ENCODE measurements at regions not wholly inside any gene's neighbourhood (a gene's known extent, or its start where the extent isn't known, plus 50 kb on each side); places are given as distances from the start of the nearest gene placed in this dataset.
"Not testable (repeated sequence)": the region's sequence is repeated elsewhere in the genome, so short reads cannot be mapped to it uniquely, and the experiment has no call there.

GRCh38 chr5:12660279-12661107 lies 756.2 kb upstream of the CTNND2 start:
- not testable (repeated sequence) for DNase-seq (ENCODE audit: low read depth in 2 of 2)

GRCh38 chr5:12659686-12660085 lies 755.4 kb upstream of the CTNND2 start:
- no peak for DNase-seq (ENCODE audit: low read depth in 2 of 2)

DNA sequence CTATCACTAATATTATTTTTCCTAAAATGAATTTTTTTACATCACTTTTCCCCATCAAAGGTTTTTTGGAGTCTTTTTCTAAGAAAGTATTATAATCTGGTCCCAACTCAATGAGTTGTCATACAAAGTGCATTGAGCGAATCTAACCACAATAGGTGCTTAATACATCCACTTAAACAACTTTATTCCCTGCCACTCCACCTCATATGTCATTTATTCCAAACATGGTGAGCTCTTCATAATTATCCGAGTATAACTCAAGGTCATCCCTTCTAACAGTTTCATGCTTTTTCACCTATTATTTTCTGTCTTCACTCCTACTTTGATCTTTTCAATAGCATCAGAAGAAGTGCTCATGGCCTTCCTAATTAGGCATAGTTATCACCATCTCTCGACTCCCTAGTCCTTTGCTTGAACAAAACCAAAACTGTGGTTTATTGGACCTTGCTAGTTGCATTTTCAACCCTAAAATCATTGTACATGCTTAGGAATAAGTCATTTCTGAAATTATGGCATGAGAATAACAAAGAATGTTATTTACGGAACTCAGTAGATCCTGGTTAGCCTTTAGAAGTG lies 754.7 kb upstream of the CTNND2 start:
- no peak for DNase-seq (ENCODE audit: low read depth in 2 of 2)

DNA sequence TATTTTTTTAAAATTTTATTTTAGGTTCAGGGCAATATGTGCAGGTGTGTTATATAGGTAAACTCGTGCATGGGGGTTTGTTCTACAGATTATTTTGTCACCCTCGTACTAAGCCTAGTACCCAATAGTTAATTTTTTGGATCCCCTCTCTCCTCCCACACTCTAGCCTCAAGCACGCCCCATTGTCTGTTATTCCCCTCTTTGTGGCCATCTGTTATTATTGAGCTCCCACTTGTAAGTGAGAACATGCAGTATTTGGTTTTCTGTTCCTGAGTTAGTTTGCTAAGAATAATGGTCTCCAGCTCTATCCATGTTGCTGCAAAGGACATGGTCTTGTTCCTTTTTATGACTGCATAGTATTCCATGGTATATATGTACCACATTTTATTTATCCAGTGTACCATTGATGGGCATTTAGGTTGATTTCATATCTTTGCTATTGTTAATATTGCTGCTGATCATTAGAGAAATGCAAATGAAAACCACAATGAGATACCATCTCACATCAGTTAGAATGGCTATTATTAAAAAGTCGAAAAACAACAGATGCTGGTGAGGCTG lies 753.7 kb upstream of the CTNND2 start:
- not testable (repeated sequence) for DNase-seq (ENCODE audit: low read depth in 2 of 2)

- no peak for DNase-seq (ENCODE audit: low read depth in 2 of 2)
Measured at GRCh38 chr5:12655675-12656074, 751.4 kb upstream of the CTNND2 start.

DNA sequence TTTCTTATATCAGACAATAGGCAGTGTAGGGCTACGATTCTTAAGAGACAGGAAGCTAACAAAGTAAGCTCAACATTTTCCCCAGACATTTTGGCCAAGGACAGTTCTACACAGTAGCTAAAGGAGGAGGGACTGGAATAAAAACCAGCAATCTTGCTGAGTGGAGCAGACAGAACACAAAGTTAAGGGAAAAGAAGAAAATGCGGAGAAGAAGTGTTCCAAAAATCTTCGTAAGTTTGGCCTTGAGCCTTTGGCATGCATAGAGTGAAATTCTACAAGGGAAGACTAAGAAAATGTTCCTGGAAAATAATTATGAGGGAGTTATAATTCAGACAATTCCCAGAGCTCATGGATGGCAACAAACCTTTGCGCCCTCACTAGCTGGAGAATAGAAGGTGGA lies 748.0 kb upstream of the CTNND2 start:
- DNase-seq (ENCODE audit: low read depth in 2 of 2), result no peak

GRCh38 chr5:12648558-12648957 lies 744.3 kb upstream of the CTNND2 start:
- no peak for DNase-seq (ENCODE audit: low read depth in 2 of 2)

DNA sequence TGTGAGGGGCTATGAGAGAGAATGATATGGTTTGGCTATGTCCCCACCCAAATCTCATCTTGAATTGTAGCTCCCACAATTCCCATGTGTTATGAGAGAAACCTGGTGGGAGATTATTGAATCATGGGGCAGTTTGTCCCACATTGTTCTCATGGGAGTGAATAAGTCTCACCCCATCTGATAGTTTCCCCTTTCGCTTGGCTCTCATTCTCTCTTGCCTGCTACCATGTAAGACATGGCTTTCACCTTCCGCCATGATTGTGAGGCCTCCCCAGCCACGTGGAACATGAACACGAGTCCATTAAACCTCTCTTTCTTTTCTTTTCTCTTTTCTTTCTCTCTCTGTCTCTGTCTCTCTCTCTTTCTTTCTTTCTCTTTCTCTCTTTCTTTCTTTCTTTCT lies 743.4 kb upstream of the CTNND2 start:
- no peak for DNase-seq (ENCODE audit: low read depth in 2 of 2)

- DNase-seq (ENCODE audit: low read depth in 2 of 2), result no peak
Measured at GRCh38 chr5:12645582-12645981, 741.3 kb upstream of the CTNND2 start.

DNA sequence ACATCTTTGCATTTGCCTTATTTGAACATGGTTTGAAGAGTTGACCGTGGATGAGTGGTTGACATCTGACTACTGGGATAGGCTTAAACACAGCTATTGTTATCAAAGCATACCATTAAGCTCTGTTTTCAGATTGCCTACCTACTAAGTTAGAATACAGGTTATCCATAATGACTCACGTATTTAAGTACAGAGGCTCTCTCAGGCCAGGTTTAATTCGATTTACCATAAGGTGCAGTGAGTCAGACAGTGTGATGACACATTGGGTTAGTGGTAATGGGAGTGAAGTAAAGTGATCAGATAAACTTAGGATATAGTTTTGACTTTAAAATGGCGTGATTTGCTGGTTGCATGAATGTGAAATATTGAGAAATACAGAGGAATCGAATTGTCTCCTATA lies 732.0 kb upstream of the CTNND2 start:
- no peak for DNase-seq (ENCODE audit: low read depth in 2 of 2)

- no peak for DNase-seq (ENCODE audit: low read depth in 2 of 2)
Measured at GRCh38 chr5:12626556-12626955, 722.3 kb upstream of the CTNND2 start.

GRCh38 chr5:12625667-12626263 lies 721.5 kb upstream of the CTNND2 start:
- no peak for DNase-seq (ENCODE audit: low read depth in 2 of 2)

- DNase-seq (ENCODE audit: low read depth in 2 of 2), result no peak
Measured at GRCh38 chr5:12624776-12625560, 720.7 kb upstream of the CTNND2 start.

- DNase-seq (ENCODE audit: low read depth in 2 of 2), result no peak
Measured at GRCh38 chr5:12623408-12623807, 719.2 kb upstream of the CTNND2 start.

DNA sequence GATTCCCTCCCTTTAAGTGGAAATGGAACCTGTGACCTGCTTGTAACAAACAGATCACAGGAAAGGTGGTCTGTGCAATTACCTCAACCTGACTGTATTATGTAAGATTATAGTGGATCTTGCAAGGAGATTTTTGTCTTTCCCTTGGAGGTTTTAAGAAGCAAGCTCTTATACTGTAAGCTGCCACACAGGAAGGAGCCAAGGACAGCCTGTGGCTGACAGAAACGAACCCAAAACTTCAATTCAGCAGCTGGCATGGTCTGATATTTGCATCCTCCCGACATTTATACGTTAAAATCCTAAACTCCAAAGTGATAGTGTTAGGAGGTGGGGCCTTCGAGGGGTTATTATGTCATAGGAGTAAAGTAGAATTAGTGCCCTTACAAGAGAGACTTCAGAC lies 711.8 kb upstream of the CTNND2 start:
- DNase-seq (ENCODE audit: low read depth in 2 of 2), result no peak

DNA sequence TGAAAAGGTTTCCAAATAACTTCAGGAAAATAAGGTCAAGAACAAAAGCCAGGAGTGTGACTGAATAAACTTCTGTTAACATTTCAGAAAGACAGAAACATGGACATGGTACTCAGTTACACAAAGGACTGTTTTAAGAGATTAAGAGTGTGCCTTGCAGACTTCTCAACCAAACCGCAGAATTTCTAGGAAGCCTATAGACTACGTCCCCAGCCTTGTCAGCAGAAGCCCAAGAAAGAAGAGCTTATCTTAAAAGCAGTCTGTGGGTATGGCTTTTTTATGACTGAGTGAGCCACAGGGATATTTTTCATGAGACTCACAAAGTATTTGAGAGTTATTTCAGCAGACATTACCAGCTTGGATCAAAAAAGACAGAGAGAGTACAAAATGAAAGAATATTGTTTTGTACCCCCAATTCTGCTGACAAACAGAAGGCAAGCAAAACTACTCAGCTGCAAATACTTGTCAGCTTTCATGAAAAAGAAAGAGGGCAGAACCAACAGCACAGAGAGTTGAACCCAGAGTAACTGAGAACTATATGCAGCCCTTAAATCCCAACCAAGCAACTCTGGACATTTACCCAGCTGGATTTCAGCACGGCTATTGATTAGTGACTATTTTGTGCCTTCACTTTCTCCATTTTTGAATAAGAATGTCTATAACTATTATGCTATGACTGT lies 711.0 kb upstream of the CTNND2 start:
- no peak for DNase-seq (ENCODE audit: low read depth in 2 of 2)

- DNase-seq (ENCODE audit: low read depth in 2 of 2), result no peak
Measured at GRCh38 chr5:12614608-12615007, 710.4 kb upstream of the CTNND2 start.

DNA sequence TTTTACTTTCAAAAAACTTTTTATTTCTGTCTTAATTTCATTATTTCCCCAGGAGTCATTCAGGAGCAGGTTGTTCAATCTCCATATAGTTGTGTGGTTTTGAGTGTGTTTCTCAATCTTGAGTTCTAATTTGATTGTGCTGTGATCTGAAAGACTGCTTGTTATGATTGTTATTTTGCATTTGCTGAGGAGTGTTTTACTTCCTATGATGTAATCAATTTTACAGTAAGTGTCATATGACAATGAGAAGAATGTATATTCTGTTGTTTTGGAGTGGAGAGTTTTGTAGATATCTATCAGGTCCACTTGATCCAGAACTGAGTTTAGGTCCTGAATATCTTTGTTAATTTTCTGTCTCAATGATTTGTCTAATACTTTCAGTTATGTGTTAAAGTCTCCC lies 706.9 kb upstream of the CTNND2 start:
- no peak for DNase-seq (ENCODE audit: low read depth in 2 of 2)

DNA sequence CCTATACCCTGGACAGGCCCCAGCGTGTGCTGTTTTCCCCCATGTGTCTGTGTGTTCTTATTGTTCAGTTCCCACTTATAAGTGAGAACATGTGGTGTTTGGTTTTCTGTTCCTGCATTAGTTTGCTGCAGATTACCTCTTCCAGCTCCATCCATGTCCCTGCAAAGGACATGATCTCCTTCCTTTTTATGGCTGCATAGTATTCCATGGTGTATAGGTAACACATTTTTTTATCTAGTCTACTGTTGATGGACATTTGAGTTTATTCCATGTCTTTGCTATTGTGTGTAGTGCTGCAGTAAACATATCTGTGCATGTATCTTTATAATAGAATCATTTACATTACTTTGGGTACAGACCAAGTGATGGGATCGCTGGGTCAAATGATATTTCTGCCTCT lies 703.6 kb upstream of the CTNND2 start:
- not testable (repeated sequence) for DNase-seq (ENCODE audit: low read depth in 2 of 2)

DNA sequence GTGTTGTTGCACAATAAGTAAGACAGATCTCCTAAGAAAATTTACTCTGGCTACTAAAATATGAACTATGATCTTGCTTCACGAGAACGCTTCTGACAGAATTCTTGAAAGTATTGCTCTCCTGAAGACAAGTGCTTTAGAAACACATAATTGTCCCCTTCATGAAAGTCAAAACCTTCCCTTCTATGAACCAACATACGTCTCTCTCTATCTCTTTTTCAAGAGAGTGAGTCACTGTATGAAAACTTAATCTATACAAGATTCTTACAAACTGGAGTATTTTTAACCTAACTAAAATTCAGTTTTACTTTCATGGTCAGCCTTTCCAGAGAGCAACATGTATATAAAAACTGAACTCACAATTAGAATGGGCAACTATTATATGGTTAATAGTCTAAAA lies 688.0 kb upstream of the CTNND2 start:
- DNase-seq (ENCODE audit: low read depth in 2 of 2), result no peak

DNA sequence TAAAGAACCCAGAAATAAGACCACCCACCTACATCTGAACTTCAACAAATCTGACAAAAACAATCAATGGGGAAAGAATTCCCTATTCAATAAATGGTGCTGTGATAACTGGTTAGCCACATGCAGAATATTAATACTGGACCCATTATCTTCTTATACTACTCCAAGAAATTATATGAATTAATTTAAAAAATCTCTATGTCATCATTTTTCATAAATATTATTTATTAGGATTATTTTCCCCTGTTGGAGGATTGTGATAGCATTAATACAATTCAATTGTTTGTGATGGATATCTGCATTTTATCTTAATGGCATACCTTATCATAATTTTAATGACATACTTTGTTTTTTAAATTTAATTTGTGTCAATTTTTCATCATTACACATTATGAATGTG lies 682.2 kb upstream of the CTNND2 start:
- DNase-seq (ENCODE audit: low read depth in 2 of 2), result no peak
